K562 (cell line): ENCODE measurements at regions not wholly inside any gene's neighbourhood (a gene's known extent, or its start where the extent isn't known, plus 50 kb on each side); places are given as distances from the start of the nearest gene placed in this dataset.

ENCODE experiments used
- ATAC-seq: fragments of 200-7000 bp; cut with Tn5 transposase; 3 replicates; pipeline ENCODE4 v1.9.1; 2020; ENCODE audit warnings: moderate library complexity
- BruUV-seq: library from RNA; stranded (reverse); fragments of 400-500 nt; replicated peaks from 2 replicates; lab custom pipeline; 2021; lab: Mats Ljungman, UMichigan
- CTCF ChIA-PET: fragments of 300-600 bp; formaldehyde crosslinking; extraction: SDS; loops from one replicate; lab custom pipeline; 2021; ENCODE audit warnings: low intra/inter-chr PET ratio; lab: Yijun Ruan, JAX
- POLR2A ChIA-PET: fragments of 300-600, 350-650 bp; sonication (Branson Sonifier 250); formaldehyde crosslinking; extraction: SDS; loops from one replicate; lab custom pipeline; 2021; ENCODE audit warnings: antibody characterized with exemption, inconsistent platforms; lab: Yijun Ruan, JAX
- DNase-seq, 4 experiments: peaks; one replicate each; pipeline versions ENCODE4 v3.0.0 to v3.0.0-alpha.2; 2011 to 2018; ENCODE audit warnings: low spot score in 3 of 4, mixed read lengths in 3 of 4; ENCODE audit errors: extremely low read depth in 1 of 4
- FAIRE-seq: peaks from 2 replicates; lab custom pipeline; 2011; peaks lifted over from hg19 to GRCh38; lab: Jason Lieb, UNC
- H2AFZ ChIP-seq: 2 replicates; pipeline ENCODE4 v1.6.0; 2011; ENCODE audit warnings: low read depth, low read length, control low read depth, inconsistent platforms
- H3K27ac ChIP-seq: fragments of 200-600 bp; 3 replicates; pipeline ENCODE4 v1.8.0; 2011; ENCODE audit warnings: low read depth, mild to moderate bottlenecking, control low read depth, inconsistent platforms, low read length, moderate library complexity, mixed read lengths; ENCODE audit errors: extremely low read depth
- H3K27me3 ChIP-seq, 2 experiments: fragments of 300-600 bp in 1 of 2; 2 replicates in 1 of 2; 3 replicates in 1 of 2; pipeline versions ENCODE4 v1.6.0 to v1.8.0; 2011; ENCODE audit warnings: inconsistent platforms in 2 of 2, low read length in 2 of 2, mild to moderate bottlenecking in 1 of 2, mixed read lengths in 1 of 2, moderate library complexity in 1 of 2; ENCODE audit not compliant: control insufficient read depth in 2 of 2, insufficient read depth in 2 of 2
- H3K36me3 ChIP-seq: fragments of 300-600 bp; 3 replicates; pipeline ENCODE4 v1.8.0; 2011; ENCODE audit warnings: mild to moderate bottlenecking, low read length, inconsistent platforms; ENCODE audit not compliant: control insufficient read depth, insufficient read depth
- H3K4me1 ChIP-seq, 2 experiments: fragments of 200-600 bp in 1 of 2; replicated peaks in 1 of 2; 2 replicates in 1 of 2; 3 replicates in 1 of 2; pipeline versions ENCODE4 v1.5.1 to v1.8.0; 2011; ENCODE audit warnings: inconsistent platforms in 2 of 2, low read length in 2 of 2, mild to moderate bottlenecking in 1 of 2, mixed read lengths in 1 of 2, moderate library complexity in 1 of 2; ENCODE audit not compliant: control insufficient read depth in 2 of 2, insufficient read depth in 2 of 2
- H3K4me2 ChIP-seq: 2 replicates; pipeline ENCODE4 v1.6.1; 2011; ENCODE audit warnings: low read length, control low read depth, inconsistent platforms, mixed read lengths; ENCODE audit not compliant: insufficient read depth
- H3K4me3 ChIP-seq: fragments of 200-600 bp; sonication (generic), shearing (Covaris generic); 2 replicates; pipeline ENCODE4 v1.5.1; 2016; ENCODE audit warnings: control low read depth, inconsistent platforms
- H3K79me2 ChIP-seq: fragments of 200-600 bp; 3 replicates; pipeline ENCODE4 v1.8.0; 2011; ENCODE audit warnings: low read length, inconsistent platforms; ENCODE audit not compliant: control insufficient read depth, insufficient read depth
- H3K9ac ChIP-seq, 2 experiments: 2 replicates each; pipeline versions ENCODE4 v1.6.0 to v1.6.1; 2011; ENCODE audit warnings: low read depth in 2 of 2, low read length in 2 of 2, control low read depth in 1 of 2, inconsistent platforms in 1 of 2, mild to moderate bottlenecking in 1 of 2, mixed read lengths in 1 of 2; ENCODE audit not compliant: insufficient read depth in 1 of 2
- H3K9me1 ChIP-seq: one replicate; pipeline ENCODE4 v1.6.0; 2011; ENCODE audit warnings: inconsistent platforms, mild to moderate bottlenecking, low read length, moderate library complexity; ENCODE audit not compliant: control insufficient read depth, insufficient read depth
- H3K9me3 ChIP-seq: replicated peaks from 2 replicates; pipeline ENCODE4 v1.5.1; 2011; ENCODE audit warnings: low read depth, low read length, inconsistent platforms; ENCODE audit not compliant: control insufficient read depth, insufficient read depth
- H4K20me1 ChIP-seq: replicated peaks from 2 replicates; pipeline ENCODE4 v1.6.1; 2011; ENCODE audit warnings: low read length, inconsistent platforms, mixed read lengths; ENCODE audit not compliant: control insufficient read depth, insufficient read depth
- ARID3B ChIP-seq: fragments of 250-450 bp; sonication (Bioruptor Pico); IDR thresholded peaks from 2 replicates; pipeline ENCODE4 v1.4.0; 2020; ENCODE audit warnings: borderline replicate concordance
- ETV5 ChIP-seq: sonication (generic); formaldehyde crosslinking; IDR thresholded peaks from 2 replicates; pipeline ENCODE4 v1.4.0; 2020; ENCODE audit warnings: low read depth, mild to moderate bottlenecking, missing genetic modification reagents
- RREB1 ChIP-seq: fragments of 250-450 bp; sonication (Bioruptor Pico); IDR thresholded peaks from 2 replicates; pipeline ENCODE4 v1.4.0; 2020
- SP1 ChIP-seq: sonication (generic); formaldehyde crosslinking; IDR thresholded peaks from 2 replicates; pipeline ENCODE4 v1.8.1; 2022; ENCODE audit warnings: mild to moderate bottlenecking, missing genetic modification reagents
- ZFP1 ChIP-seq: fragments of 450-650 bp; formaldehyde crosslinking; IDR thresholded peaks from 2 replicates; pipeline ENCODE4 v1.4.0; 2020; ENCODE audit warnings: mild to moderate bottlenecking, mixed read lengths
- ZNF280A ChIP-seq: fragments of 450-650 bp; IDR thresholded peaks from 2 replicates; pipeline ENCODE4 v1.6.1; 2018; ENCODE audit warnings: mild to moderate bottlenecking, low read depth; ENCODE audit not compliant: partially characterized antibody
- ZNF512 ChIP-seq: IDR thresholded peaks from 2 replicates; pipeline ENCODE4 v1.6.1; 2016; ENCODE audit warnings: missing genetic modification characterization, missing compliant biosample characterization
- WGBS: fragments of 100-300 bp; shearing (Covaris generic); methylation state at CpG from one replicate; pipeline ENCODE4 v1.1.6; 2016; ENCODE audit warnings: low coverage, mixed read lengths; ENCODE audit not compliant: insufficient coverage; ENCODE audit errors: missing lambda C conversion rate; 5-methylcytosine and 5-hydroxymethylcytosine counted together
- in situ Hi-C: fragments of 300-500 bp; cut with MboI; formaldehyde crosslinking; loops from 4 replicates; pipeline ENCODE4 v1.15.0; 2018; ENCODE audit warnings: inconsistent platforms, mixed read lengths
- intact Hi-C: fragments of 100-400 bp; cut with micrococcal nuclease; formaldehyde crosslinking; loops from 2 replicates; pipeline ENCODE4 v1.14.2; 2022

GRCh38 chr14:22512106-22512814 lies 76.8 kb downstream of the DAD1 start:
- no peaks in the 10 kb centered on the region for H3K9me3 ChIP-seq
- in situ Hi-C loops (no loop called here), intact Hi-C loops (no loop called here)
- DNase-seq: no peak
- ChIA-PET POLR2A (no interaction called here), CTCF (no interaction called here)
- H3K9me1 ChIP-seq: no peaks in the 10 kb centered on the region
- H2AFZ ChIP-seq: no peak overlapping the region
- no peak overlapping the region for H3K9ac ChIP-seq
- BruUV-seq: no TSS peak
- H3K36me3 ChIP-seq: no peaks in the 10 kb centered on the region
- no peaks in the 10 kb centered on the region for H4K20me1 ChIP-seq
- H3K27me3 ChIP-seq: no peaks in the 10 kb centered on the region
- FAIRE-seq: no peak
- WGBS: 5% methylated on average over 2 of the region's 2 CpGs
- H3K4me1 ChIP-seq: no peaks in the 10 kb centered on the region
- no peak for ATAC-seq
- no peak overlapping the region for H3K27ac ChIP-seq
- H3K4me3 ChIP-seq: no peak overlapping the region
- H3K79me2 ChIP-seq: no peaks in the 10 kb centered on the region
- no peak overlapping the region for H3K4me2 ChIP-seq
- TF ChIP-seq ARID3B: no peak
- no peak for TF ChIP-seq ZNF280A
- TF ChIP-seq SP1: no peak
- no peak for TF ChIP-seq RREB1
- TF ChIP-seq ZNF512: no peak
- no peak for TF ChIP-seq ETV5
- no peak for TF ChIP-seq ZFP1 (CRISPR knock-in tag)
